Thyroid gland (tissue), 4 donors: ENCODE measurements at regions not wholly inside any gene's neighbourhood (a gene's known extent, or its start where the extent isn't known, plus 50 kb on each side); places are given as distances from the start of the nearest gene placed in this dataset. TPM values are rescaled to one million over a fixed set of nuclear protein-coding genes. Genes with fewer than 3 reads are reported as not detected.

ENCODE experiments used
- DNase-seq, 2 donors: peaks; one replicate each; pipeline ENCODE4 v3.0.0-alpha.2; 2019
- H3K27ac ChIP-seq, 3 donors: fragments of 200-600 bp; sonication (generic); 1 replicate in 2 of 3; 2 replicates in 1 of 3; pipeline ENCODE4 v1.5.1; 2016 to 2019; ENCODE audit warnings: mild to moderate bottlenecking in 1 of 3, moderate library complexity in 1 of 3
- H3K27me3 ChIP-seq: fragments of 200-600 bp; sonication (generic); one replicate; pipeline ENCODE4 v1.5.1; 2019
- H3K36me3 ChIP-seq, 2 donors: fragments of 200-600 bp; sonication (generic); one replicate each; pipeline ENCODE4 v1.5.1; 2016 to 2019
- H3K4me1 ChIP-seq, 2 donors: fragments of 200-600 bp; sonication (generic); one replicate each; pipeline ENCODE4 v1.5.1; 2017 to 2019
- H3K4me3 ChIP-seq, 3 donors: fragments of 200-600 bp; sonication (generic); replicated peaks in 1 of 3; 1 replicate in 2 of 3; 2 replicates in 1 of 3; pipeline ENCODE4 v1.5.1; 2016; ENCODE audit warnings: mild to moderate bottlenecking in 1 of 3
- H3K9me3 ChIP-seq: fragments of 200-600 bp; sonication (generic); one replicate; pipeline ENCODE4 v1.5.1; 2017
- CTCF ChIP-seq, 6 experiments: fragments of 200-600 bp in 3 of 6; fragments of 450-650 bp in 3 of 6; sonication (generic) in 3 of 6; IDR thresholded peaks; one replicate each; pipeline ENCODE4 v1.5.1; 2016 to 2019; ENCODE audit warnings: antibody characterized with exemption in 6 of 6, mild to moderate bottlenecking in 2 of 6, inconsistent platforms in 1 of 6, moderate library complexity in 1 of 6
- POLR2A ChIP-seq, 2 donors: fragments of 450-650 bp; IDR thresholded peaks; one replicate each; pipeline ENCODE4 v1.6.1; 2017; ENCODE audit warnings: antibody characterized with exemption in 2 of 2, mild to moderate bottlenecking in 2 of 2, moderate library complexity in 1 of 2
- WGBS, 2 donors: methylation state at CpG; one replicate each; pipeline ENCODE4 v1.1.5; 2017; 5-methylcytosine and 5-hydroxymethylcytosine counted together
- intact Hi-C: fragments of 100-400 bp; cut with DNase I; formaldehyde crosslinking; loops from one replicate; pipeline ENCODE4 v1.15.1; 2023
- small RNA-seq: library from RNA; depleted of rRNA; stranded (forward); fragments of <200 nt; gene quantifications from one replicate; pipeline ENCODE3, GENCODE V24; 2016

GRCh38 chr1:72357411-72357810, 75.1 kb upstream of the NEGR1 start:
- Histone ChIP-seq H3K27me3 (no peaks in the 10 kb centered on the region), H3K36me3 (no peaks in the 10 kb centered on the region), H3K27ac (no peak overlapping the region), H3K4me1 (no peaks in the 10 kb centered on the region), H3K4me3 (no peak overlapping the region), H3K9me3 (no peaks in the 10 kb centered on the region)
- DNase-seq = no peak
- no peak for TF ChIP-seq CTCF (IDR thresholded peaks at IDR 0.05)
- no peak for TF ChIP-seq POLR2A (IDR thresholded peaks at IDR 0.05)
- intact Hi-C loops = no loop called here
- 86 to 89% methylated on average over 1 of the region's 1 CpG for WGBS, 2 donors

- 92 to 94% methylated on average over 3 of the region's 3 CpGs for WGBS, 2 donors
- no peak for DNase-seq
- H3K9me3 ChIP-seq = no peaks in the 10 kb centered on the region
- H3K4me3 ChIP-seq = no peak overlapping the region
- H3K27me3 ChIP-seq = no peaks in the 10 kb centered on the region
- H3K4me1 ChIP-seq = no peaks in the 10 kb centered on the region
- H3K27ac ChIP-seq = no peak overlapping the region
- intact Hi-C loops = no loop called here
- no peak for TF ChIP-seq POLR2A (IDR thresholded peaks at IDR 0.05)
- no peak for TF ChIP-seq CTCF (IDR thresholded peaks at IDR 0.05)
- no peaks in the 10 kb centered on the region for H3K36me3 ChIP-seq
Measured at GRCh38 chr1:72355899-72356298, 73.6 kb upstream of the NEGR1 start.

- H3K9me3 ChIP-seq = no peaks in the 10 kb centered on the region
- 69 to 73% methylated on average over 1 of the region's 1 CpG for WGBS, 2 donors
- TF ChIP-seq POLR2A (IDR thresholded peaks at IDR 0.05) = no peak
- TF ChIP-seq CTCF (IDR thresholded peaks at IDR 0.05) = no peak
- H3K4me1 ChIP-seq = no peaks in the 10 kb centered on the region
- DNase-seq = no peak
- no peak overlapping the region for H3K4me3 ChIP-seq
- H3K36me3 ChIP-seq = no peaks in the 10 kb centered on the region
- intact Hi-C loops = no loop called here
- no peaks in the 10 kb centered on the region for H3K27me3 ChIP-seq
- H3K27ac ChIP-seq = no peak overlapping the region
Measured at GRCh38 chr1:72341661-72342060, 59.3 kb upstream of the NEGR1 start.

GRCh38 chr1:72336776-72337175, 54.4 kb upstream of the NEGR1 start:
- no peak for DNase-seq
- Histone ChIP-seq H3K4me3 (no peak overlapping the region), H3K27ac (no peak overlapping the region), H3K9me3 (no peaks in the 10 kb centered on the region), H3K27me3 (no peaks in the 10 kb centered on the region), H3K4me1 (no peaks in the 10 kb centered on the region), H3K36me3 (no peaks in the 10 kb centered on the region)
- intact Hi-C loops = no loop called here
- 74 to 96% methylated on average over 1 of the region's 1 CpG for WGBS, 2 donors
- TF ChIP-seq CTCF (IDR thresholded peaks at IDR 0.05) = no peak
- no peak for TF ChIP-seq POLR2A (IDR thresholded peaks at IDR 0.05)

Small RNAs in the stretch of these regions (small RNA-seq; reads per million reads assigned to genes)
- gene RN7SKP19 (not detected), gene RNA5SP50 (not detected), gene RNU4ATAC8P (not detected), gene RNU6-1246P (not detected)
